Loucy (cell line): ENCODE measurements at regions not wholly inside any gene's neighbourhood (a gene's known extent, or its start where the extent isn't known, plus 50 kb on each side); places are given as distances from the start of the nearest gene placed in this dataset.

ENCODE experiments used
- H2AFZ ChIP-seq: fragments of 200-600 bp; sonication (generic); 2 replicates; pipeline ENCODE4 v1.6.0; 2016; ENCODE audit warnings: antibody characterized with exemption, mild to moderate bottlenecking, low read length, moderate library complexity
- H3F3A ChIP-seq: fragments of 200-600 bp; 2 replicates; pipeline ENCODE4 v1.6.0; 2016; ENCODE audit warnings: antibody characterized with exemption, low read depth, mild to moderate bottlenecking
- H3K27me3 ChIP-seq: fragments of 200-600 bp; sonication (generic); 2 replicates; pipeline ENCODE4 v1.6.1; 2014; ENCODE audit warnings: low read length, mild to moderate bottlenecking; ENCODE audit not compliant: insufficient read depth, poor library complexity, severe bottlenecking
- H3K36me3 ChIP-seq: fragments of 200-600 bp; sonication (generic); 2 replicates; pipeline ENCODE4 v1.6.1; 2016; ENCODE audit warnings: low read length; ENCODE audit not compliant: insufficient read depth
- H3K4me1 ChIP-seq: fragments of 200-600 bp; sonication (generic); 2 replicates; pipeline ENCODE4 v1.5.1; 2014; ENCODE audit warnings: low read length, mild to moderate bottlenecking; ENCODE audit not compliant: insufficient read depth, poor library complexity, severe bottlenecking
- H3K4me2 ChIP-seq: fragments of 200-600 bp; sonication (generic); 2 replicates; pipeline ENCODE4 v1.6.0; 2014; ENCODE audit warnings: antibody characterized with exemption, low read length, low read depth, mild to moderate bottlenecking; ENCODE audit not compliant: poor library complexity, severe bottlenecking
- H3K4me3 ChIP-seq: fragments of 200-600 bp; sonication (generic); 2 replicates; pipeline ENCODE4 v1.5.1; 2014; ENCODE audit warnings: low read length, mild to moderate bottlenecking, mixed read lengths; ENCODE audit not compliant: poor library complexity, severe bottlenecking
- H3K79me2 ChIP-seq: fragments of 200-600 bp; sonication (generic); 2 replicates; pipeline ENCODE4 v1.6.1; 2014; ENCODE audit warnings: low read length; ENCODE audit not compliant: insufficient read depth
- H3K9ac ChIP-seq: fragments of 200-600 bp; sonication (generic); 2 replicates; pipeline ENCODE4 v1.6.0; 2014; ENCODE audit warnings: mild to moderate bottlenecking, low read depth, low read length, moderate library complexity; ENCODE audit not compliant: poor library complexity, severe bottlenecking
- H3K9me2 ChIP-seq: fragments of 200-600 bp; sonication (generic); replicated peaks from 2 replicates; pipeline ENCODE4 v1.6.1; 2016; ENCODE audit warnings: low read depth, low read length, mixed read lengths
- H3K9me3 ChIP-seq: fragments of 200-600 bp; sonication (generic); 2 replicates; pipeline ENCODE4 v1.6.1; 2014; ENCODE audit warnings: mild to moderate bottlenecking, antibody characterized with exemption, low read length, low read depth; ENCODE audit not compliant: insufficient read depth
- H4K20me1 ChIP-seq: fragments of 200-600 bp; sonication (generic); 2 replicates; pipeline ENCODE4 v1.6.0; 2014; ENCODE audit warnings: antibody characterized with exemption, low read length, mild to moderate bottlenecking; ENCODE audit not compliant: insufficient read depth, poor library complexity, severe bottlenecking
- CTCF ChIP-seq: fragments of 200-600 bp; sonication (generic); conservative IDR thresholded peaks from 2 replicates; pipeline ENCODE4 v1.5.1; 2014; ENCODE audit warnings: mild to moderate bottlenecking, antibody characterized with exemption, low read length
- EZH2phosphoT487 ChIP-seq: fragments of 200-600 bp; IDR thresholded peaks from 2 replicates; pipeline ENCODE4 v1.6.1; 2018; ENCODE audit warnings: antibody characterized with exemption, mild to moderate bottlenecking, moderate library complexity, borderline replicate concordance

GRCh38 chr5:8478326-8478725, 609.4 kb downstream of the MTRR start:
- H3K9me3 ChIP-seq: no peaks in the 10 kb centered on the region
- no peaks in the 10 kb centered on the region for H3K27me3 ChIP-seq
- H4K20me1 ChIP-seq: no peaks in the 10 kb centered on the region
- H3K4me3 ChIP-seq: no peak overlapping the region
- no peak overlapping the region for H2AFZ ChIP-seq
- H3K36me3 ChIP-seq: no peaks in the 10 kb centered on the region
- TF ChIP-seq EZH2phosphoT487 (no peak), CTCF (no peak)
- no peak overlapping the region for H3K4me2 ChIP-seq
- H3K4me1 ChIP-seq: no peaks in the 10 kb centered on the region
- no peaks in the 10 kb centered on the region for H3F3A ChIP-seq
- H3K79me2 ChIP-seq: no peaks in the 10 kb centered on the region
- H3K9ac ChIP-seq: no peak overlapping the region
- H3K9me2 ChIP-seq: no peaks in the 10 kb centered on the region

GRCh38 chr5:8481007-8481406, 612.1 kb downstream of the MTRR start:
- no peak overlapping the region for H2AFZ ChIP-seq
- H3F3A ChIP-seq: no peaks in the 10 kb centered on the region
- no peaks in the 10 kb centered on the region for H3K4me1 ChIP-seq
- no peaks in the 10 kb centered on the region for H3K9me3 ChIP-seq
- H3K9me2 ChIP-seq: no peaks in the 10 kb centered on the region
- no peak overlapping the region for H3K9ac ChIP-seq
- H3K36me3 ChIP-seq: no peaks in the 10 kb centered on the region
- no peaks in the 10 kb centered on the region for H4K20me1 ChIP-seq
- H3K27me3 ChIP-seq: no peaks in the 10 kb centered on the region
- no peak for TF ChIP-seq CTCF
- no peak for TF ChIP-seq EZH2phosphoT487
- H3K4me2 ChIP-seq: no peak overlapping the region
- no peak overlapping the region for H3K4me3 ChIP-seq
- no peaks in the 10 kb centered on the region for H3K79me2 ChIP-seq

- Histone ChIP-seq H3K79me2 (no peaks in the 10 kb centered on the region), H3K4me3 (no peak overlapping the region), H3K27me3 (no peaks in the 10 kb centered on the region), H3K9me2 (no peaks in the 10 kb centered on the region), H4K20me1 (no peaks in the 10 kb centered on the region), H3K4me1 (no peaks in the 10 kb centered on the region), H3F3A (no peaks in the 10 kb centered on the region), H3K9ac (no peak overlapping the region), H3K4me2 (no peak overlapping the region), H3K36me3 (no peaks in the 10 kb centered on the region), H3K9me3 (peaks cover 3% of the 10 kb centered on the region; the same call in 1 of the 2 replicates), H2AFZ (no peak overlapping the region)
- TF ChIP-seq CTCF (no peak), EZH2phosphoT487 (no peak)
Observed at GRCh38 chr5:8491254-8491653, 622.3 kb downstream of the MTRR start.
